ENCODE measurements at regions not wholly inside any gene's neighbourhood (a gene's known extent, or its start where the extent isn't known, plus 50 kb on each side); places are given as distances from the start of the nearest gene placed in this dataset.

DNA sequence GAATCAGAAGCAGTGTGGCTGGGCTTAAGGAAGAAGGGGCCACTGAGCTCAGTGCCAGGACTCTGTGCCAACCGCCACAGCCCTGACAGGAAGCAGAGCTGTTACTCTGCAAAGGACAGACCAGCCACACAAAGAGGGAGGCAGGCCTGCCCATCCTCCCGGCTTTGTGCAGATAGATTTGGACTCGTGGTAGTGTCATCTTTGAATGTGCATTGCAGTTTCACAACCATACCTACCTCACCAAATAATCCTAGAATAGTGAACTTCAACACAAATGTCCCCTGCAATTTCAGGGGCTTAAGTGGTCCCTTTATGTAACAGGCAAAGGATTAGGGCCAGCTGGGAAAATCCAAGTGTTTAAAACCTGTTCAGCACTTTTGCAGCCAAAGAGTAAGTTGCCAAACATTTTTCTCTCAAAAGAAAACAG lies 55.1 kb upstream of the CLDN10 start:
- DNase-seq (ENCODE audit: low read depth in 2 of 2) = peak in 1 of 2 donors; percentile 39

DNA sequence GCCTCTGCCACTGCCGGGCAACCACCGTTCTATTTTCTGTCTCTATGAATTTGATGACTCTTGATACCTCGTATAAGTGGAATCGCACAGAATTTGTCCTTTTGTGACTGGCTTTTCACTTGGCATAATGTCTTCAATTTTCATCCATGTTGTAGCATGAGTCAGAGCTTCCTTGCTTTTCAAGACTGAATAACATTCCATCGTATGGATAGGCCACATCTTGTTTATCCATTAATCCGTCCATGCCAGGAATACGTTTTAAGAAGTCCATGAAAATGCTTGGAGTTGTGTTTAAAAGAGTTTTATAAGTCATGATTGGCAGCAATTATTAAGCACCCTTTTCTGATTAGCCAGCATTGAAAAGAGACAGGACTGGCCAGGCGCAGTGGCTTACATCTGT lies 53.6 kb upstream of the CLDN10 start:
- DNase-seq (ENCODE audit: low read depth in 2 of 2) = no peak

DNA sequence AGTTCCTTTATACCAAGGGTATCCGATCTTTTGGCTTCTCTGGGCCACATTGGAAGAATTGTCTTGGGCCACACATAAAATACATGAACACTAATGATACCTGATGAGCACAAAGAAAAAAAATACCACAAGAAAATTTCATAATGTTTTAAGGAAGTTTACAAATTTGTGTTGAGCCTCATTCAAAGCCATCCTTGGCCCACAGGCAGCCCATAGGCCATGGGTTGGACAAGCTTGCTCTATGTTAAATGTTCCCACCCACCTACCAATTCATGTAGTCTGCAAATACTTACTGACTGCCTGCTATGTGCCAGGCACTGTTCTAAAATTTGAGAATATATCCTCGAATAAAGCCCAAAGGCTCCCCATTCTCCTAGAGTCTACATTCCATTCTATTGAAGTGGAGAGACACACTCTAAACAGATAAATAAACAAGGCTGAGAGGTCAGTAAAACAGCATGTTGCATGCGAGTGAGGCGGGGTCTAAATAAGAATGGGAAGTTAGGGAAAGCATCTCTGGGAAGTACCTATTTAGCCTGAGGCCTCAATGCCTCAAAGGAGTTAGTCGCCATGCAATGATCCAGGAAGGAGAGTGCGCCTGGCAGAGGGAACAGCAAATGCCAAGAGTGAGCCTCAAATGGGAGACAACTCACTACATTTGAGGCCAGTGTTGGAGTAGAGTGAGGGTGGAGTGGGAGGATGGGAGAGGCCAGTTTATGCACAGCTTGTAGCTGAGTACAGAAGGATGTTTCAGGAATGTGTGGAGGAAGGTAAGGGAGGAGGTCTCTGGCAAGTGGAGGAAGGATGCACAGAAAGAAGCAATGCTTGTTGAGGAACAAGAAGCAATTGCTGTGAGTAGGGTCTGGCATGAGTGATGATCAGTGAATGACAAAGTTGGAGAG lies 52.5 kb upstream of the CLDN10 start:
- DNase-seq (ENCODE audit: low read depth in 2 of 2) = no peak

DNA sequence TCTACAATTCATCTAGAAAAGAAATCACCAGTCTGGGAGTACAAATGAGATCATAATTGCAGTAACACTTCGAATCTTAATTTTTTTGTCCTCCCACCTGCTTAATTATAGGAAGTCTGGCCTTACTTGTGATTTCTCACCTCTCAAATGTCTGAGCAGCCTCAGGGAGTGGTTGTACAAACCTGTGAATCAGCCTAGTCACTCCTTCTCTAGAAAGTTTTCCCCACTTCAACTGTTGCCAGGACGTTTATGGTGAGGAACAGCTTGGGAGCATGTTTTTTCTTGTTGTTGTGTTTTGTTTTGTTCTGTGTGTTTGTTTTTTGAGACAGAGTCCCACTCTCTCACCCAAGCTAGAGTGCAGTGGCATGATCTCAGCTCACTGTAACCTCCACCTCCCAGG lies 50.3 kb upstream of the CLDN10 start:
- no peak for DNase-seq (ENCODE audit: low read depth in 2 of 2)
